ENCODE measurements at regions not wholly inside any gene's neighbourhood (a gene's known extent, or its start where the extent isn't known, plus 50 kb on each side); places are given as distances from the start of the nearest gene placed in this dataset.

- no peak for DNase-seq (ENCODE audit: extremely low read depth, insufficient read length)
Measured at GRCh38 chr18:28412521-28412920, 235.6 kb upstream of the CDH2 start.

GRCh38 chr18:28411806-28412205 lies 234.9 kb upstream of the CDH2 start:
- H3K4me3 ChIP-seq (replicated peaks; ENCODE audit: low read depth, low read length), result no peak overlapping the region
- H3K27me3 ChIP-seq (replicated peaks; ENCODE audit: control insufficient read depth, insufficient read depth, low read length), result no peaks in the 10 kb centered on the region
- DNase-seq (ENCODE audit: extremely low read depth, insufficient read length), result no peak
- no peak for TF ChIP-seq CTCF (IDR thresholded peaks at IDR 0.05; ENCODE audit: insufficient read depth, low read length, poor library complexity, severe bottlenecking)
- H3K36me3 ChIP-seq (ENCODE audit: control insufficient read depth, insufficient read depth, low read length), result no peaks in the 10 kb centered on the region

More at GRCh38 chr18:28412521-28412920, 235.6 kb upstream of the CDH2 start:
- no peak for TF ChIP-seq CTCF (IDR thresholded peaks at IDR 0.05; ENCODE audit: insufficient read depth, low read length, poor library complexity, severe bottlenecking)
- no peaks in the 10 kb centered on the region for H3K36me3 ChIP-seq (ENCODE audit: control insufficient read depth, insufficient read depth, low read length)
- no peaks in the 10 kb centered on the region for H3K27me3 ChIP-seq (replicated peaks; ENCODE audit: control insufficient read depth, insufficient read depth, low read length)
- no peak overlapping the region for H3K4me3 ChIP-seq (replicated peaks; ENCODE audit: low read depth, low read length)

GRCh38 chr18:28409811-28410210 lies 232.9 kb upstream of the CDH2 start:
- Histone ChIP-seq H3K4me3 (replicated peaks; ENCODE audit: low read depth, low read length) (no peak overlapping the region), H3K36me3 (ENCODE audit: control insufficient read depth, insufficient read depth, low read length) (no peaks in the 10 kb centered on the region), H3K27me3 (replicated peaks; ENCODE audit: control insufficient read depth, insufficient read depth, low read length) (no peaks in the 10 kb centered on the region)
- no peak for TF ChIP-seq CTCF (IDR thresholded peaks at IDR 0.05; ENCODE audit: insufficient read depth, low read length, poor library complexity, severe bottlenecking)
- no peak for DNase-seq (ENCODE audit: extremely low read depth, insufficient read length)

GRCh38 chr18:28408528-28408927 lies 231.6 kb upstream of the CDH2 start:
- Histone ChIP-seq H3K4me3 (replicated peaks; ENCODE audit: low read depth, low read length) (no peak overlapping the region), H3K36me3 (ENCODE audit: control insufficient read depth, insufficient read depth, low read length) (no peaks in the 10 kb centered on the region), H3K27me3 (replicated peaks; ENCODE audit: control insufficient read depth, insufficient read depth, low read length) (no peaks in the 10 kb centered on the region)
- DNase-seq (ENCODE audit: extremely low read depth, insufficient read length), result no peak
- no peak for TF ChIP-seq CTCF (IDR thresholded peaks at IDR 0.05; ENCODE audit: insufficient read depth, low read length, poor library complexity, severe bottlenecking)

GRCh38 chr18:28407681-28408080 lies 230.8 kb upstream of the CDH2 start:
- H3K27me3 ChIP-seq (replicated peaks; ENCODE audit: control insufficient read depth, insufficient read depth, low read length), result no peaks in the 10 kb centered on the region
- no peak overlapping the region for H3K4me3 ChIP-seq (replicated peaks; ENCODE audit: low read depth, low read length)
- H3K36me3 ChIP-seq (ENCODE audit: control insufficient read depth, insufficient read depth, low read length), result no peaks in the 10 kb centered on the region
- no peak for TF ChIP-seq CTCF (IDR thresholded peaks at IDR 0.05; ENCODE audit: insufficient read depth, low read length, poor library complexity, severe bottlenecking)
- no peak for DNase-seq (ENCODE audit: extremely low read depth, insufficient read length)

GRCh38 chr18:28406533-28406932 lies 229.6 kb upstream of the CDH2 start:
- H3K27me3 ChIP-seq (replicated peaks; ENCODE audit: control insufficient read depth, insufficient read depth, low read length), result no peaks in the 10 kb centered on the region
- DNase-seq (ENCODE audit: extremely low read depth, insufficient read length), result no peak
- no peak for TF ChIP-seq CTCF (IDR thresholded peaks at IDR 0.05; ENCODE audit: insufficient read depth, low read length, poor library complexity, severe bottlenecking)
- no peak overlapping the region for H3K4me3 ChIP-seq (replicated peaks; ENCODE audit: low read depth, low read length)
- no peaks in the 10 kb centered on the region for H3K36me3 ChIP-seq (ENCODE audit: control insufficient read depth, insufficient read depth, low read length)
